HG02852 (cell line): ENCODE measurements at regions not wholly inside any gene's neighbourhood (a gene's known extent, or its start where the extent isn't known, plus 50 kb on each side); places are given as distances from the start of the nearest gene placed in this dataset.

Source experiments
- ATAC-seq: cut with Tn5 transposase; IDR thresholded peaks from one replicate; pipeline ENCODE4 v1.9.1; 2021; ENCODE audit warnings: mild to moderate bottlenecking, moderate library complexity; ENCODE audit not compliant: unreplicated experiment

DNA sequence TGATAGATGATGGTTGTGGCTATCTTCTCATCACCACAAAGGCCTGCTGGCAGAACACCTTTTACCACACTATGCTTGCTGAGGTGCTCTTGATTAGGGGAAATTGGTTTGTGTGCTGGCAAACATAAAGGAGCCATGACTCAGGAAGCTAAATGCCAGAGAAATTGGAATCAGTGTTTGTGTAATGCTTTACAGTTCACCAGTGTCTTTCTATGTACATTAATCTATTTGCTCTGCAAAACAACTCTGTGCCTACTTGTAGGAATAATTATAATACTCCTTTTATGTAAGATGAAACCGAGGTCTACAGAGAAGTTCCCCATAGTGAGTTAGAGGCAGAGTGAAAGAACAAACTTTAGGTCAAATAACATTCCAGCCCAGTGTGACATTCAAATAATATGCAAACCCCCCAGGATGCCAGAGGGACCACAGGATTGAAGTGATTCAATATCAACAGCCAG, 390.5 kb upstream of the HTR2A start:
- no peak for ATAC-seq

DNA sequence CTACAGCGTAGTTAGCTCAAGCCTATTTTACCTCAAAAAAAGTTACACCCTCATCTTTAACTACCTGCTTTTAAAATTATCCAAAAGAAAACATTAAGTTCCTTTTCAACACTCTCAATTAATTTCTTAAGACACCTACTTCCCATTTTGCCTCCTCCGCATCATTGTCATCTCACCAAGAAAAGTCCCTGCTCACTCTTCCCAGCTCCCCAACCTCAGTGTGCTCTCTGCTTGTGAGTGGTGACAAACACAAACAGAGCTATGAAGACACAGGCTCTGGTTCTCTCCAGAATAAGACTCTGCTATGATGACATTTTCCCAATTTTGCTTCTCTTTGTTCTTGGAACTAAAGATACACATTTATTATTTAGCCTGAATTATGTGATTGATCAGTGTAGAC, 385.1 kb upstream of the HTR2A start:
- ATAC-seq, result no peak

DNA sequence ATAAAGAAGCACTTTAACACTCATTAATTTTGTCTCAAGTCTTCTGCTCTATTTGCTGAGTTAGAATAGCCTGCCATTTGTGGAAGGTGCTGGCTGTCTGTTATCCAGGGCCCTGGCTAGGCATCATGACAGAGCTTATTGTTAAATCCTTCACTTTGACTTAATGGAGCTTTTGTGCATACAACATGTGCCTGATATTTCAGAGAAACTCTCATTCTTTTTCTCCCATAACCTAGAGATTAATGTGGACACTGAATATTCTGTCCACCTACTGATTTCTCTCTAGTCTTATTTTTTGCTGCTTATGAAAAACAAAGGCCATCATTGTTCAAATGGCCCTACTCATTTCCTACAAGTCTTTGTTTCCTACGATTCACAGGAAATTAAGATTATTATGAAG, 383.1 kb upstream of the HTR2A start:
- ATAC-seq, result no peak

DNA sequence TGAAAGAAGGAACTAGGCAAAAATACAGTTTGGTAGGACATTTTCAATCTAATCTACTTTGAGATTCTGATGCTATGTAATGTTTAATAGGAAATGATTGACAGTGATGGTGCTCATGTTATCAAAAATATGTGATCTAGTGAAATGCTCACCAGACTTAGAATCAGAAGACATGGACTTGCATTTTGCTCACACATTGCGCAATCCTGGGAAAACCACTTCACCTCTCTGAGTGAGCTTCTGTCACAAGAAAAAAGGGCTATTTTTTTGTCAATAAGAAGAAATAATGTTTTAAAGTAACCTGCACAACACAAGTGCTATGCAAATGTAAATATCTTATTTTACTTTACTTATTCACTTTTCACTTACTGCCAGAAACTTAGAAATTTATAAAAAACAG, 380.9 kb upstream of the HTR2A start:
- no peak for ATAC-seq

DNA sequence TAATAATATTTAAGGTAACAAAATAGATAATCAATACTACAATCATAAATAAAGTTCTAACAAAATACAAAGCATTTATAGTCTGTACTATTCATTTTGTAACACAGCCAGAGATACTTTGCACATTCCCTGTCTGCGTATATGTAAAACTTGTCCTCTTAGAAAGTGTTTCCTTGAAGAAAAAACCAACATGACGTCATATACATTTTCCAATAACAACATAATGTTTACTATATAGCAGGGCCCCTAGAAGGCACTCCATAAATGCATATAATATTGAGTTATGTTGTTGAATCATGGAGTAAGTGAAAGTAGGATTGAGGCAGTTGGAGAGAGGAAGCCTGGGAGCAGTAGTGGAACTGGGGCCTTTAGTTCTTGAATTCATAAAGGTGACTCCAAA, 371.4 kb upstream of the HTR2A start:
- ATAC-seq, result no peak

DNA sequence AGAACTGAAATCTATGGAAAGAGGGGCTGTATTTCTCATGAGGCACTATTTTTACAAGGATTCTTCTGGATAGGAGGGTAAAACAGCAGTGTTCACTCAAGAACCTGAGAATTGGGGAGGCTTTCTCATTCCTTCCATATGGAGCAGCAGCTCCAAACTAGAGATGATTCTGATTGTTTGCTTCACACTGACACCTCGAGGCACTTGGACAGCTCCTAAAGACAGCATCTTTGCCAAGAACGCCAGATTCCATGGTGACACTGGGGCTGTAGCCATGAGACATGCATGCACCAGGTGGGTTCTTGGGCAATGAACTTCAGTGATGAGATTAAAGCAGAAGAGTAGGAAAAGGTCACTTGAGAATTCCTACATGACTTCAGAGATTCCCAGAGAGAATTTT, 361.5 kb upstream of the HTR2A start:
- no peak for ATAC-seq

DNA sequence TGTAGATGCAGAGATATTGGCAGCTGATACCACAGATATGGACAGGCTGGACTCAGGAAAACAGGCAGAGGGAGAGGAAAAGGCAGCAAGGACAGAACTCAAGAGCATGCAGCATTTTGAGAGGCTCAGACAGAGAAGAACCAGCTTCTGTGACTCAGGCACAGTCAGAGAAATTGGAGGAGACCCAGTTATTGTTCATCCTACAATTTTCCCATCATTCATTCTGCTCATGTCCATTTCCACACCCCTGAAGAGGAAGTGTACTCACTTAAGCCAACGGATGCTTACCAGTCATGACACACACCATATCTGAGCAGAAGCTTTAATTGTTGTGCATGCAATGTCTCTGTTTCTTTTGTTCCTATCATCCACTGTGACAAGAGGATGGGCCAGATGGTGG, 359.8 kb upstream of the HTR2A start:
- ATAC-seq, result no peak

DNA sequence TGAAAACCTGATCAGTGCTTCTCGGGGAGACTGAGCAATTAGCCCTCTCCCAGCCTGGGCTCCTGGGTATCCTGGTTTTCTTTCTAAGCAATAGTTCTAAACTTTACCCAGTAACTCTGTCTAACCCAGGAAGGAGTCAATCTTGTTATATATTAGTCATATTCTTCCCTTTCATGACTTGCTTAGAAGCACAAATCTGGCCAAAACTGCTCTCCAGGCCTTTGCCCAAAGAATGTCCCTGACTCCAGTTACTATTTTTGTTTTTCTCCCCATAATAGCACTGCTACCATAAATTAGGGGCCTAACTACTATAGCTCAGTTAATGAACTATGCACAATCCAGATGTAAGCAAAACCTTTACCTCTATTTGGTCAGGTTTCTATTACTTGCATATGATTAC, 355.8 kb upstream of the HTR2A start:
- no peak for ATAC-seq

DNA sequence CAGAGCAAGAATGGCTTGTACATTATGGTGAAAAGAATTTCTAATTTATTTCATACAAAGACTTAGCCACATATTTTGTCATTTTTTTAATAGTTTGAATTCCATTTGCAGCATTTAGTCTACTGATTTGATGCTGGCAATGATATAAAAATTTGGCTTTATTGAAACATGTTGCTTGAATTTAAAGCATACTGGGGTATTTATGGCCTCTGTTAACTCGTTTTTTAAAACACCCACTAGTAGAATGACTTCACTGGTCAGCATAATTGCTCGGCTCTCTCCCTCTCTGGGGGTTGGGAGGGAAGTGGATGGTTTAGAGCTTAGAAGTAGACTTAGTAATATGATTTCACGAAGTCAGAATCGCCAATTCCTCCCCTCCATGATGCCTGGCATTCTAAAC, 354.9 kb upstream of the HTR2A start:
- ATAC-seq, result no peak

DNA sequence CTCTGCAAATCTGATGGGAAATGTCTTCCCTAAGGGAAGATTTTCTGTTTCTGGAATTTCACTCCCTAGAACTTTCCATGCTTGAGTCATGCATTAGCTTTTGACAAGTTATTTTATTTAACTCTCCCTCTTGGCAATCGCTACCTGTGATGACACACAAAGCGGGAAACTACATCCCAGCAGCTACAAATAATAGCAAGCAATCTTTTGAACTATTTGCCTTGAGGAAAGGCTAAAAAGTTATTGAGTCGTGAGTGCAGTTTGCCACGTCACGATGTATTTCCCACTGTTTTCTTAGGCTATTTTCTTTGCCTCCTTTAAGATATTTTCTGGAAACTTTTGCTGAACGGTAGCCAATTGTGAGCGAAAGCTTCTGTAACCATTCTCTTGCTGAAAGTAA, 353.3 kb upstream of the HTR2A start:
- ATAC-seq, result no peak

DNA sequence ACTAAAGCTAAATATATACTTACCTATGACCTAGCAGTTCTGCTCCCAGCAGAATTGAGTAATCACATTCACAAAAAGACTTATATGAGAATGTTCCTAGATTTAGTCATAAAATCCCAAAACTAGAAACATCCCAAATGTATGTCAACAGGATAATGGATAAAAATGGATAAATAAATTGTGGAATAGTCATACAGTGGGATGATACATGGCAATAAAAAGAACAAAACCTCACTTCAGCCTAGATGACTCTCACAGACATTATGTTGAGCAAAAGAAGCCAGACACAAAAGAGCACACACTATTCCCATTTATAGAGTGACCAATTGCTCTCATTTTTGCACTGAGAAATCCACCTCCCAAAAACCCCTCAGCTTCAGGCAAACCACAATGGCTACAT, 352.4 kb upstream of the HTR2A start:
- ATAC-seq, result no peak

DNA sequence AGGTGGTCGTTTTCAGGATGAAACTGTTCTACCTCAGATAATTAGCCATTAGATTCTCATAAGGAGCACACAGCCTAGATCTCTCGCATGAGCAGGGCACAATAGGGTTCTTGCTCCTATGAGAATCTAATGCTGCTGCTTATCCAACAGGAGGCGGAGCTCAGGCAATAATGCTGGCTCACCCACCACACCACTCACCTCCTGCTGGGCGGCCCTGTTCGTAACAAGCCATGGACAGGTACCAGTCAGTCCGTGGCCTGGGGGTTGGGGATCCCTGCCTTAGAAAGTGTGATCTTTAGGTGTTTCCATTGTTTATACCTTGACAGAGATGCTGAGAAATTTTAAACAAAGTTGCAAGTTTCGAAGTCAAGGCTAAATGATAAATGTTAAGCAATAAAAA, 344.6 kb upstream of the HTR2A start:
- no peak for ATAC-seq

DNA sequence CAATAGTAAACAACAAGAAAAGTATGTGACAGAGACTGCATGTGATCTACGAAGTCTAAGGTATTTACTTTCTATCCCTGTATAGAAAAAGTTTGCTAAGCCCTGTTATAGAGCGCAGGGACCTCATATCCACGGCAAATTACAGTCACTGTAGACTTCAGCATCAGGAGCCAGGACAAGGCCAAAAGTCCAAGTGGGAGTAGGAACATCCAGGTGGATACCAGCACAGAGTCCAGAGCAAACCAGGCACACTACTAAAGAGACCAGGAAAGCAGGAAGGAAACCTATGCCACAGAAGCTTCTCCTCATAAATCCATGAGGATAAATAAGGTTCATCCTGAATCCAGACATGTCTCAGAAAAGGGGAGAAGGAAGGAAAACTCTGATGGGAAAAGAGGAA, 342.2 kb upstream of the HTR2A start:
- no peak for ATAC-seq

DNA sequence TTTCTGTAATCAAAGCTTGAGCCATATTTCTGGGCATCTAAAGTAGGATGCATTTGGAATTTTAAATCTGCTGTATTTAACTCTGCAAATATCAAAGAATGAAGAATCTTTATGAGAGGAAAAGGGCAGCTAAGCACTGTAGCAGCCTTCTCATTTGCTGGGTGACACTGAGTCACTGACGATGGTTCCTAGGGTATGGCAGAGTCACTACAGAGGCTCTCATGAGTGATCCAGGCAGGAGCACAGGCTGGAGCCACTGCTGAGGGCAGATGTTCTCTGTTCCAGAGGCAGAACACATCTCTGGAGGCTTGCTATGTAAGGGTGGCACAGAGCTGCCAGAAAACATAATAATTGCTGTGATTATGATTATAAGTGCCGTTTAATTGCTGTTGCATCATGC, 340.7 kb upstream of the HTR2A start:
- ATAC-seq, result no peak

DNA sequence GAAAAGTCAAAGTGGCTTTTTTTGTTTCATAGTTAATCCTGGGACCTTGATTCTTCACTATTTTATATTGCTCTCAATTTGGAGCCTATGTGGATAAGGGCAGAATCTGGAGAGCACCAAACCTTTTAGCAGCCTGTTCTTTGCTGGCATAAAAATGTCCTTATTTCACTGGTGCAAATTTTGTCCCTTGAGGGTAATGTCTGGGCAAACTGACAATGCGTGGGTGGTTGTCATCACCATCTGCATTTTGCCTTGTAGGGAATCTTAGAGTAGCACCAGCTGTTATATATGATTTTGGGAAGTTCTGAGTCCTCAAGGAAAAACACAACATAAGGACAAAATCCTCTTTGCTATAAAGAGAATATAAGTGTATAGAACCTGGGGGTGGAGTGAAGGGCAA, 336.9 kb upstream of the HTR2A start:
- no peak for ATAC-seq

DNA sequence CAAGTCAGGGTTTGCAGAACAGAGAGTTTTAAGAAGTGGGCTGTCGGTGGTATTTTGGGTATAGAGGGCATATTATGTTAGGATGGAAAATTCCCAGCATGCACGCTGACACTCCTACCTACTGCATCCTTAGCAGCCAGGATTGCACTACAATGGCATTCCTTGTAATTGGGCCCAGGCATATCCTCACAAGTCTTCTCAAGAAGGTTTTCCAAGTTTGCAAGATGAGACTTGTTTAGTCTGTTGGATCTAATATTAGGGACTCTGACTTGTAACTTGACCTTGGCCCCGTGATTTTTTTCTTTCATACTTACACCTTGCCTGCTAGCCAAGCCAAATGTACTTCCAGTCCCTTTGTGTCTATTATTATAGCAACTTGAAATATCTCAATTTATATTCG, 335.7 kb upstream of the HTR2A start:
- ATAC-seq, result no peak

DNA sequence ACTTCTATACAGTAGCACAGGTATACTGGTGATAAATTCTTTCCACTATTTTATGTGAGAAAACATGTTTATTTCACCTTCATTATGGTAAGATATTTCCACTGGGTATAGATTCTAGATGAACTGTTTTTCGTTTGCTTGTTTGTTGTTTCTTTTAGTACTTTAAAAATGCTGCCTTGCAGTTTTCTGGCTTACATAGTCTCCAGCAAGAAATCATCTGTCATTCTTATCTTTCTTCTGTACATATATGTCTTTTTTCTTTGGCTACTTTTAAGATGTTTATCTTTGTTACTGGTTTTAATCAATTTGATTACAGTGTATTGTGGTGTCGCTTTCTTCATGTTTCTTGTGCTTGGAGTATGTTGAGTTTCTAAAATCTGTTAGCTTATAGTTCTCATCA, 333.3 kb upstream of the HTR2A start:
- ATAC-seq, result no peak

DNA sequence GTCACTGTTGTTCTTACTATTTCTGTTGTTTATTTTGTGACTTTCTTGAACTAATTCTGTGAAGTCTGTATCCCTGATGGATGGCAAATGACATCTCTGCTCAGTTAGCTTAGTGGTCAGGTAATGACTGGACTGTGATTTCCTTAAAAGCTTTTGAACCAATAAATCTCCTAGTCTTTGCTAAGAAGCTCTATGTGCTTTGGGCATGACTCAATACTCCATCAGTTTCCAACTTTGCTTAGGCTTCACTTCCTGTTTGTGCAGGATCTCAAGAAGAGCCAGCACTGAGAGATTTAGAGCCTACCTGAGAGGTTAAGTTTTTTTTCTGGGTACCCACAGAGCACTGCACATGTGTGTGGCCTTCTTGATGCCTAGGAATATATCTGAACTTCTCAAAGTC, 329.7 kb upstream of the HTR2A start:
- ATAC-seq, result no peak

DNA sequence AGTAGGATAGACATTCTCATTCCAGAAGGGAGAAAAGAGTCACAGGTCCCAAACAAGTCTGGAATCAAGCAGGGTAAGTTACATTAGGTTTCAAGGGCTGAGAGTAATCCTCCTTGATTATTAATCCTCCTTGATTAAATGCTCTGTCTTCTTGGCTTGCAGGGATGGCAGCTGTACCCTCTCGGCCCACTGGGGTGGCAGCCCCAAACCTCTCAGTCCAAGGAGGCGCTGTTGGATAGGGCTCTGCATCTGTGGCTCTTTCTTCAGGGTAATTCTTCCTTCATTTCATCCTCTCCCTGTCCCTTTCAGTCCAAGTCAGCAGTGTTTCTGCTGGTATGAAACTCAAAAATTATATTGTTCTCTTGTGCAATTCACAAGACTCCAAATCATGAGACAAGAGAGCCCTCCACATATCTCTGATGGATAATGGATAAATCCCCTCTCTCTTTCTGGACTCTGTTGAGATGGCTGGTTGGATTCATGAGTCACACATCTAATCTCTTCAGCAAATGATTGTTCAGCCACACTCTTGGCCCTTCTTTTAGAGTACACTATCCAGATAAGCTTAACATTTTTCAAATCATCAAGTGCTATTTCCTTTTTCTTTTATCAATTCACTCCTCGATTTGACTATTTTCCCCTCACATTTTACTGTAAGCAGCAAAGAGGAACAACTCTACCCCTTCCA, 323.7 kb upstream of the HTR2A start:
- ATAC-seq, result no peak

DNA sequence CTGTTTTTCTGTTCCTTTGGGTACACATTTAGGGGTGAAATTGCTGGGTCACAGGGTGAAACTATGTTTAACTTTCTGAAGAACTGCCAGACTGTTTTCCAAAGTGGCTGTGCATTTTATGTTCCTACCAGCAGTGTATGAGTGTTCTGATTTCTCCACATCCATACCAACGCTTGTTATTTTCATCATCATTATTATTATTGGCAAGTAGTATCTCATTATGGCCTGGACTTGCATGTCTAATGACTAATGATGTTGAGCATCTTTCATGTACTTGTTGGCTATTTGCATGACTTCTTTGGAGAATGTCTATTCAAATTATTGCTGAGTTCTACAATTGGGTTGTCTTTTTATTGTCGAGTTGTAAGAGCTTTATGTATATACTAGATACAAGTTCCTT, 321.8 kb upstream of the HTR2A start:
- no peak for ATAC-seq

DNA sequence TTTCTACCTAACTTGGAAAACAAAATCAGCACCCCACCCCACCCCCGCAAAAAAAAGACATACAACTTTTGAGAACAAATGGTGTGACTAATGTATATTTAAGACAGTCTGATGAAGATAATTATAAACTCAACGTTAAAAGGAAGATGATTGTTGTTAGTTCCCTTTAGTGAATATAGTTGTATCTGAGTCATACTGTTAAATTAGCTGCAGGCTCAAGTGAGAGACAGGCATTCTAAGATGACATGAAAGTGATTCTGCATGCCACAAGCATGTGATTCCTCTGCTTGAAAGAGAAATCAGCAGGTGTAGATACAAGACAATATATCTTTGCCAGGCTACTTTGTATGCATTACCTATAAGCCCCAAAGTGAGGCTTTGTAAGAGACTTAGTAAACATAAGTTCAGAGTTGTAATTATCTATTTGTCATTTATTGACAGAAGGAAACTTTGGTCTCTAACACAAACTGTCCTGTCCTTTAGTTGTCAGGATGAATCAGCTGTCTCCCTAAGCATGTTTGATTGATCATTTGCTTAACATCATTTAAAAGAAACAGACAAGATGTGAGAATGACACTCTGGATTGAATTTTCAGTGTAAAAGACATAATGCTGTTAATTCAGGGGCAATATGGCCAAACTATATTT, 319.4 kb upstream of the HTR2A start:
- ATAC-seq, result no peak

DNA sequence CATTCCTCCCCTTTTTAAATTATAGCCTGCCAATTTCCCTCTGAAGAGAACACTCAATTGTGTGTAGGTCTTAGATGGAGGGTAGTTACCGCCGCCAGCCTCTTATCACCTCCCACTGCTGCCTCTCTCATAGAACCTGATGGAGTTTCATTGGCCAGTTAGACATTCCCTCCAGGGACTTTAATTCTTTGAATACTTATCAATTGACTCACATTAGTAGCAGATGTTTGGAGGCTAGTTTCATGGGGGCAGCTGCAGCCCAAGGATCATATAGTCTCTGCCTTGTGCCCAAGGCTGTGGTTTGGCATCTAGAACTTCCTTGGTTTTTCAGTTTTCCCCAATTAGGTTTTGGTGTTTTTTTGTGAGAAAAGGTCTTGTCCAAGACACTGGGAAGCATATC, 318.9 kb upstream of the HTR2A start:
- ATAC-seq, result no peak

DNA sequence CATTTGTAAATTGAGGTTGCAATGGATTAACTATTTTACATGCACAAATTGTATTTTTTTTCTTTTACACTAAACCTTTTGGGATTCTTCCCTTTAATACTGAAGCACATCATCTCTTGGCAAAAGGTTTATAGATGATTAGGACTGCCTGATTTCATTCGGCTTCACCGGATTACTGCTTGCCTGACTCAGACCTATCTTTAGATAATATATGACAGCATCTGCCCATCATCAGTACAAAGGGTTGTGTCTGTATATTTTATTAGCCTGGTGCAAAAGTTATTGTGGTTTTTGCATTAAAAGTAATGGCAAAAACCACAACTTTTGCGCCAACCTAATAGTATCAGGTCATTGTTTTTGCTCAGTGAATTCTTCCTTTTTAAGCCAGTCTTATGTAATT, 316.2 kb upstream of the HTR2A start:
- no peak for ATAC-seq
